SIG-M5 treated with dmso at 0.1 percent for 504 hours (cell line): ENCODE measurements at regions not wholly inside any gene's neighbourhood (a gene's known extent, or its start where the extent isn't known, plus 50 kb on each side); places are given as distances from the start of the nearest gene placed in this dataset.
"Not testable (repeated sequence)": the region's sequence is repeated elsewhere in the genome, so short reads cannot be mapped to it uniquely, and the experiment has no call there.

Experiments
- DNase-seq: peaks from one replicate; lab custom pipeline; 2025; ENCODE audit not compliant: unreplicated experiment; lab: John Stamatoyannopoulos, UW

GRCh38 chr2:64793701-64794100, 140.0 kb upstream of the SERTAD2 start:
- DNase-seq: no peak

GRCh38 chr2:64794426-64794995, 140.8 kb upstream of the SERTAD2 start:
- DNase-seq: no peak

DNA sequence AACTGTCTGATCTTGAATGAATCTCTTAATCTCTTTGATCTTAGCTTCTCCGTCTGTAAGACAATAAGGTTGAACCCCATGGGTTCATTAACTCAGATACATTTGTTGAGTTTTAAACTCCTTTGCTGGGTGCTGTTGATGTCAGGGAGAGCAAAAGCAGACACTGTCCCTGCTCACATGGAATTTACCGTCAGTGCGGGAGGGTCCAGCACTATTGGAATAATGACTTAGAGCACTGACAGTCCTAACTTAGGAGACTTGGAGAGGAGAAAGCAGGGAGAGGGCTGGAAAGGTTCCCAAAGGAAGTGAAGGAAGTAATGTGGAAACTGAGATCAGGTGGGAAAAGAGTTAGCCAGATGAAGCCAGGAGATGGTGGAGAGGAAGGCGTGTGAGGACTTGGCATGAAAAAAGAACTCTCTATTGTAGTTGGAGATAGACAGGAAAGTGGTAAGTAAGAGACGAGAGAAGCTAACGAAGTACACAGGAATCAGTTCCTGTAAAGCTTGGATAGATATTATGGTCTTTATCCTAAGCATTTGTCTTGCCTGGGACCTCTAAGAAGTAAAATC, 141.4 kb upstream of the SERTAD2 start:
- DNase-seq: no peak

DNA sequence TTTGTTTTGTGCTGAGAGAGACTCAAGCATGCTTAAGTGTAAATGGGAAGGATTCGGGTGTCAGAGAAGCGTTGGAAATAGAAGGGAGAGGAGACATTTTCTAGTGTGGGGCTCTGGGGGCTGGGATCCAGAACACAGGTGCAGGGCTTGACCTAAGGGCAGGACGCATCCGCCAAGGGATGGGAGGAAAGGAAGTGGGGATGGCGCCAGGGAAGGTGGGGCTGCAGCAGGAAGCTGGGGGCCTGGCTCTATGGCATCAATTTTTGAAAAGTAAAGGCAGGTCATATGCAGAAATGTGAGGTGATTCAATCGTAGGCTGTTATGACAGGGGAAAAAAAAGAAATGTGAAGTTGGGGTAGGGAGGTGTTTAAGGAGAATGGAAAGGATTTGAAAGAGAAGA, 143.2 kb upstream of the SERTAD2 start:
- DNase-seq: no peak

DNA sequence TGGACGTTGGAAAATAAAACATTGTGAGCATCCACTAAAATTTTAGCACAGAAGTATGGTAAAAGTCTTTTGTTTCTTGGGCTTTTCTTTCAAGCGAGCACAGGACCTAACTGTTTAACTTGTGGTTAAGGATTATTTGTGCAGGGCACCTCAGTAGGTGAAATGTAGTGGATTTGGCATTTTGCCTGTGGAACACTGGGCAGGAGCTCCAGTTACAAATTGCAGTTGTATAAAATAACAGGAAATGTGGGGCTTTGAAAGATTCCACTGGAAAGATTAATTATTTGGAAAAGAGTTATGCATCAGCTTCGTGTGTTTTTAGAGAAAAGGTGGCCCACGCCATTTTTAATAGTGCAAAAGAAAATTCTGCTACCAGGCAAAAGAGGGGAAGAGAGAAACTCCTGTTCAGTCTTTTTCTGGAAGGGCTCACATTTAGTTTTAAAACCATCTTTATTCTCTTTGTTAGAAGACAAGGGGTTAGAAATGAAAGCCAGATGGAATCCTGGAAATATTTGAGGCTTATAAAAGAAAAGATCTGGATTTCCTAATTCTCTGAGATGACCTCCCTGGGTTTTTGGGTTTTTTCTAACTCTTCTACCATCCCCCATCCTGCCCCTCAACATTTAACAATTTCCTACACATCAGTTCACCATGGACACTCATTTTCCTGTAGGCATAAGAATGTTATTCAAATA, 144.3 kb upstream of the SERTAD2 start:
- DNase-seq: no peak

- no peak for DNase-seq
Observed at GRCh38 chr2:64799592-64800252, 146.0 kb upstream of the SERTAD2 start.

- DNase-seq: no peak
Observed at GRCh38 chr2:64803776-64804175, 150.1 kb upstream of the SERTAD2 start.

DNA sequence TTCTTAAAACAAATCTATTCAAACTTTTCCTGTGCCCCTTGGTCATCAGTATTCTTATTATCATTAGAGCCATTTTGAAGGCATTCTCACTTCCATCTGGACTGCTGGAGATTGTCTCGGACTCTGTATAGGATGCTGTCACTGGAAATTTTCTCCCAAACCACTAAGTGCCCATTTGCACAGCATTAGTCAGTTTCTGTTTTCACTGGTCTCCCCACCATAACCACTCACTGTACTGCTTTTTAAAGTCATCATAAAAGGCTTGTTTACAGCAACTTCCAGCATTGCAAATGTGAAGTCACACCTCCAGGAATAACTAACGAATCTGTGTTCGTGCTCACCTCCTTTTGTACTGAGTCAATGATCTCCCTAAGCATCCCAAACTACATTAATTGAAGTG, 150.9 kb upstream of the SERTAD2 start:
- DNase-seq: no peak

DNA sequence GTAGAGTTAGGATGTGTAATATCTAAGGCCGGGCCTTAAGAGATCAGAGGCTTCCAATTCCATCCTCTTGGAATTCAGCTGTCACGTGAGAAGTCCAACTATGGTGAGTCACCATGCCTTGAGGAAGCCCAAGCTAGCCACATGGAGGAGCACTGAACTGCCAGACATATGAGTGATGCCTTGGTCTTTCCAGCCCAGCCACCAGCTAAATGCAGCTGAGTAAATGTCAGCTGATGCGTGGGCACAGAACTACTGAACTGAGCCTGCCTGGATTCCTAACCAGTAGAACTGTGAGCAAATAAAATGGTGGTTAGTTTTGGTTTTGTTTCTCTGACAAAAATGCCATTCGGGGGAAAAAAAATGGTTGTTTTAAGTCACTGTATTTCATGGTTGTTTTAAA, 153.7 kb upstream of the SERTAD2 start:
- peak; percentile 32 for DNase-seq

DNA sequence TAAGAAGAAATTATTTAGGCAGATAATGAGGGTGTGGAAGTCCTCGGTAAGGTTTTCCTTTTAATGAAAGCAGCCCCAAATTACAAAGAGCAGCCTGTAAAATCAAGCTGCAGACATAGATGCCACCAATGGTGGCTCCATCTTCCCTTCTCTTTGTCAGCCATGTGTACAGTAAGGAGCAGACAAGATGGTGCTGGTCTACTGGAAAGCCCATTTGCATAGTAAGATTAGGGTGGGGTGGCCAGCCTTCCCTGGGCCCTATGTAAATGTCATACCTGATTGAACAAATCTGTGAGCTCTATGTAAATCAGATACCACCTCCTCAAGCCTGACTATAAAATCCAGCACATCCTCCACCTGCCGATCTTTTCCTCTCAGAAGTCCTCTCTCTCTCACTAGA, 154.4 kb upstream of the SERTAD2 start:
- no peak for DNase-seq

DNA sequence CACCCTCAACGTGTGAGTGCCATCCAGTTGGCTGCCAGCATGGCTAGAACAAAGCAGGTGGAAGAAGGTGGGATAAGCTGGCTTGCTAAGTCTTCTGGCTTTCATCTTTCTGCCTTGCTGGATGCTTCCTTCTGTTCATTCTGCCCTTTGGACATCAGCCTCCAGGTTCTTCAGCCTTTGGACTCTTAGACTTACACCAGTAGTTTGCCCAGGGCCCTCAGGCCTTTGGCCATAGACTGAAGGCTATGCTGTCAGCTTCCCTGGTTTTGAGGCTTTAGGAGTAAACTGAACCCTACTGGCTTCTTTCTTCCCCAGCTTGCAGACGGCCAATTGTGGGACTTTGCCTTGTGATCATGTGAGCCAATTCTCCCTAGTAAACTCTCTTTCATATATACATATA, 155.0 kb upstream of the SERTAD2 start:
- no peak for DNase-seq

GRCh38 chr2:64809216-64809615, 155.5 kb upstream of the SERTAD2 start:
- no peak for DNase-seq

DNA sequence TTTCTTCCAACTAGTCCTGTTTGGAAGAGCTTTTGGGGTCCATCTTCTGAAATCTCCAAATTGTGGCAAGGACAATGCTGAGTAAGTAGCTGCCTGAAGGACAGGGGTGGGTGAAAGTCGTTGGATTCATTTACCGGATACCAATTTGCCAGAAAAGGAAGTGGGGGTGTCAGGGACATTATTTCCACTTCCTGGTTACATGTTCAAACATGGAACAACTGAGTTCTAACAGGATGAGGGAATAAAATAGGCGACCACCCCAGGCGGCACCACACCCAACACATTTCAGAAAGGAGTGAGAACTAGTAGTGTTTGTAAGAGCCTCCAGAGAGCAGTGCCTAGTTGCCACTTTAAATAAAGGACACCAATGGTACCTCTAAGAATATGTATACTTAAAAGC, 158.6 kb upstream of the SERTAD2 start:
- DNase-seq: no peak

GRCh38 chr2:64814007-64814406, 160.3 kb upstream of the SERTAD2 start:
- no peak for DNase-seq

DNA sequence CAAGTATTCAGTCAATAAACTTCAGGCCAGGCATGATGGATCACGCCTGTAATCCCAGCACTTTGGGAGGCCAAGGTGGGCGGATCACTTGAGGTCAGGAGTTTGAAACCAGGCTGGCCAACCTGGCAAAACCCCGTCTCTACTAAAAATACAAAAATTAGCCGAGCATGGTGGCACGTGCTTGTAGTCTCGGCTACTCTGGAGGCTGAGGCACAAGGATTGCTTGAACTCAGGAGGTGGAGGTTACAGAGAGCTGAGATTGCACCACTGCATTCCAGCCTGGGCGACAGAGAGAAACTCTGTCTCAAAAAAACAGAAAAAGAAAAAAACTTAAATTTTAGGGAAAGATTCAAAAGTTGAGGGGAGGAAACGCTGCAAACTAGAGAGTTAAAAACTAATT, 162.8 kb upstream of the SERTAD2 start:
- not testable (repeated sequence) for DNase-seq

DNA sequence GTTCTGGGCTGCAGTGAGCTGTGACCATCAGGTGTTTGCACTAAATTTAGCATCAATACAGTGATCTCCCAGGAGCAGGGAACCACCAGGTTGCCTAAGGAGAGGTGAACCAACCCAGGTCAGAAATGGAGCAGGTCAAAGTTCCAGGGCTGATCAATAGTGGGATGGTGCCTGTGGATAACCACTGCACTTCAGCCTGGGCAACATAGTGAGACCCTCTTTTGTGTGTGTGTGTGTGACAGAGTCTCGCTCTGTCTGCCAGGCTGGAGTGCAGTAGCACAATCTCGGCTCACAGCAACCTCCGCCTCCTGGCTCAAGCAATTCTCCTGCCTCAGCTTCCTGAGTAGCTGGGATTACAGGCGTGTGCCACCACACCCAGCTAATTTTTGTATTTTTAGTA, 163.7 kb upstream of the SERTAD2 start:
- DNase-seq: no peak

- DNase-seq: no peak
Observed at GRCh38 chr2:64818664-64819060, 164.9 kb upstream of the SERTAD2 start.

GRCh38 chr2:64819361-64819760, 165.6 kb upstream of the SERTAD2 start:
- DNase-seq: no peak

DNA sequence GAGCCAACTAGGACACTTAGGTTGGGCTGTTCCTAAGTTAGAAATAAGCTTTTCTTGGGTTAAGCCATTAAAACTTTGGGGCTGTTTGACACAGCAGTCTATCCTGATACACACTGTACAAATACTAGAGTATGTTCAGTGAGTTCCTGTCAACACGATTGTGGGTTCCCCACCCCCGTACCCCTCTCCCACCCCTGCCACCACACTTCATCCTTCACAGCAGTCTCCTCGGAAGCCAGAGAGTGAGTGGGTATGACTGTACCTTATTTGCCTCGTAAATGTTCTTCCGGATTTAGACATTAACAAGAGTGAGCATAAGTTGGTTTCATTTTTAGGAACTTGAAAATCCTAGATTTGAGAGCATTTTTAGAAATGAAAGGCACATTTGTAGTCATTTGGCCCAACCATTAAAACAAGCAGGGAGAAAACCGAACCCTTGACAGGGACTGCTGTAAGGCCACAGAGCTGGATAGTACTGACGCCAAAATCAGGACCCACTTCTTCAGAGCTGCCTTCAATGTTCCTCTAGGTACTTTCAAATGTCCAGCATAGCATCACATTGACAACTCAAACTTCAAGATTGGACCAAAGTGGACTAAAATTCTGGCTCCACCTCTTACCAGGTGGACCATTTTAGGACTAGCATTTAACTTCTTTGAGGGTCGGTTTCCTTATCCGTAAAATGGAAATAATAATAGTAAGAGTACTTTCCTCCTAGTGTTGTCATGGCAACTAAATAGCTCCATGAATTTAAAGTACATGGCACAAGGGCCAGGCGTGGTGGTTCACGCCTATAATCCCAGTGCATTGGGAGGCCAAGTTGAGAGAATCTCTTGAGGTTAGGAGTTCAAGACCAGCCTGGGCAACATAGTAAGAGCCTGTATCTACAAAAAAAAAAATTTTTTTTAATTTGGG, 166.3 kb upstream of the SERTAD2 start:
- peak; percentile 55 for DNase-seq

DNA sequence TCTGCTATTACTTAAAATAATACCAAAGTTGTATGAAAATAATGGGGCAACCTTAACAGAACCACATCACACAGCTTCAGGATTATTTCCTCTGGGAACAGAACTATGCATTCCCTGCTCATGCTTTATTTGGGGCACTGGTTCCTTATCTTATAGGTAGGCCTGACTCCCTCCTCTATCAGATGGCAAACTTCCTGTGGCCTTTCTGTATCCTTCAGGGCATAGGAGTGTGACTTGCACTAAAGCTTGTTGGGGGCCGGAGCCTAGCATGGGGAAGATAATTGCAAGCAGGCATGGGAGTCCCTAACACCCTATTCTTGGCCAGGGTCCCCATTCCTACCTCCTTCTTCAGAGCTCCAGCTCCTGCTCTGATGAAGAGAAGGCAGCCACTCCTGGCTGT, 167.2 kb upstream of the SERTAD2 start:
- DNase-seq: no peak

- DNase-seq: no peak
Observed at GRCh38 chr2:64823794-64824193, 165.4 kb upstream of the SLC1A4 start.
